NCI-H2196 (cell line): ENCODE measurements at regions not wholly inside any gene's neighbourhood (a gene's known extent, or its start where the extent isn't known, plus 50 kb on each side); places are given as distances from the start of the nearest gene placed in this dataset.

ENCODE experiments used
- DNase-seq: peaks from one replicate; lab custom pipeline; 2025; ENCODE audit not compliant: unreplicated experiment; lab: John Stamatoyannopoulos, UW

GRCh38 chr12:124687917-124688316 lies 120.5 kb upstream of the NCOR2 start:
- no peak for DNase-seq

DNA sequence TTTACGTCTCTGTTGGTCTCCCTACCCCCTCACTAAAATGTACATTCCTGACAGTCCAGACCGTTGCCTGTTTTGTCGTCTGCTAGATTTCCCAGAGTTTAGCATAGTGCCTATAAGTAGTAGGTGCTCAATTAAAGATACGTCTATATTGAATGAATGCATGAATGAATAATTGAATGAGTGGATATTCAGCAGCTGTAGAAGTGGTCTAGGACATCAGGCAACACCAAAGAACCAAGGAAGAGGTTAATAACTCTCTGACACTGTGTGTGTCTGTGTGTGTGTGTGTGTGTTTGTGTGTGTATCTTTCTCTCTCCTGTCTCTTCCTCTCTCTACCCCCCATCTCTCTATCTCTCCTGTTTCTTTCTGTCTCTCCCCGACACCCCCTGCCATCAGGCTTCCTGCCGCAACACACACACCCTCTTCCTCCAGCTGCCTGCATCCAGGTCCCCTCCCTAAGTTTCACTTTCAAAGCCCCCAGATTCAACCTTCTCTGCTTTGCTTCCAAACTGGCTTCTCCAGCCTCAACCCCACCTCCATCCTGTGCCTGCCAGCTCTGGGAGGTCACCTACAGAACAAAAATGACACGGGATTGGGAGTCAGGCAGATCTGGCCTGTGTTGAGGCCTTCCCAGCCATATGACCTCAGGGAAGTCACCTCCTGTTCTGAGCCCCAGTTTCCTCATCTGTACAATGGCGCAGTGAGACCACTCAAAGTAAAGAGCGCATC lies 119.9 kb upstream of the NCOR2 start:
- DNase-seq = no peak

GRCh38 chr12:124686370-124687173 lies 119.2 kb upstream of the NCOR2 start:
- no peak for DNase-seq

GRCh38 chr12:124685689-124686369 lies 118.4 kb upstream of the NCOR2 start:
- DNase-seq = no peak

- no peak for DNase-seq
Observed at GRCh38 chr12:124684971-124685688, 117.7 kb upstream of the NCOR2 start.

DNA sequence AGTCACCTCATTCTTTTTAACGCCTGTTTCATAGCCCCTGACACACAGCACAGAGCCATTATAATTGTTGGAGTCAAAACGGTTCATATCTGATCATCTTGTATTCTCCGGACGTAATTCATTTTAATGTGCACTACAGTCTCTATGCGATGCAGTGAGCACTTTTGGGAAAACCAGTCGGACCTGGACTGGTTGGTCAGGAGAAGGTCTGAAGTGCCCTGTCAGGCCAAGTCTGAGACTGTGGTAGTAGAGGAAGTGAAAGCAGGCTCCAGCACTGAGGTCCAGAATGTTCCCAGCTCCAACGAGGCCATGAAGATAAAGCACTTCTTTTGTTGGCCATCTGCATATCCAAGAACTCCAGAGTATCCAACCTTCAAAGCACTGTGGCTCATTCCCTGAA lies 117.1 kb upstream of the NCOR2 start:
- no peak for DNase-seq

- no peak for DNase-seq
Observed at GRCh38 chr12:124683152-124684124, 116.0 kb upstream of the NCOR2 start.

GRCh38 chr12:124682425-124683151 lies 115.2 kb upstream of the NCOR2 start:
- no peak for DNase-seq

GRCh38 chr12:124681779-124682391 lies 114.5 kb upstream of the NCOR2 start:
- DNase-seq = no peak

- no peak for DNase-seq
Observed at GRCh38 chr12:124680863-124681778, 113.7 kb upstream of the NCOR2 start.

- DNase-seq = no peak
Observed at GRCh38 chr12:124679533-124680371, 112.3 kb upstream of the NCOR2 start.

GRCh38 chr12:124679047-124679446 lies 111.6 kb upstream of the NCOR2 start:
- DNase-seq = no peak

GRCh38 chr12:124678421-124678893 lies 111.0 kb upstream of the NCOR2 start:
- DNase-seq = no peak

- DNase-seq = no peak
Observed at GRCh38 chr12:124677552-124678356, 110.3 kb upstream of the NCOR2 start.

DNA sequence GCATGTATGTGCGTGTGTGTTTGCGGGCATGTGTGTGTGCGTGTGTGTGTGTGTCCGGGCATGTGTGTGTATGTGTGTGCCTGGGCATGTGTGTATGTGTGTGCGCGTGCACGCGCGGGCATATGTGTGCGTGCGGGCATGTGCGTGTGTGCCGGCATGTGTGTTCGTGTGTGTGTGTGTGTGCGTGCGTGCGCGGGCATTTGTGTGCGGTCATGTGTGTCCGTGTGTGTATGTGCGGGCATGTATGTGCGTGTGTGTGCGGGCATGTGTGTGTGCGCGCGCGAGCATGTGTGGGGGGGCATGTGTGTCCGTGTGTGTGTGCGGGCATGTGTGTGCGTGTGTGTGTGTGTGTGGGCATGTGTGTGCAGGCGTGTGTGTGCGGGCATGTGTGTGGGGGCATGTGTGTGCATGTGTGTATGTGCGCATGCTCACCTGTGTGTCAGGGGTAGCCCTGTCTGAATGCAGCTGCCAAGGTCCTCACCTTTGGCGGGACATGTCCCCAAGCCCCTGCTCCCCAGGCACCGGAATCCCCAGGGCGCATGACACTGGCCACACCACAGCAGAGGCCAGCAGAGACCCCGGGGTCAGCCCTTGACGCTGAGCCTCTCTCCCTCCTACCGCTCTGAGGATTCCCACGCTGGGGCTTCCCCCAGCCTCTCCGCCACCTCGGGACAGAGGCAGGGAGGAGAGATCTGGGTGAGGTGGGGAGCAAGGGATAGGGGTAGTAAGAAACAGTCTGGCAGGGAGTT lies 109.5 kb upstream of the NCOR2 start:
- no peak for DNase-seq
